ENCODE measurements at regions not wholly inside any gene's neighbourhood (a gene's known extent, or its start where the extent isn't known, plus 50 kb on each side); places are given as distances from the start of the nearest gene placed in this dataset.

- no peak overlapping the region for H3K4me3 ChIP-seq (replicated peaks in 1 of 2; ENCODE audit: low read depth in 1 of 2, low read length in 2 of 2)
- ChIA-PET CTCF (no interaction called here), RAD21 (ENCODE audit: low non-redundant PET in 1 of 2, low total read pairs in 2 of 2, uncharacterized antibody in 2 of 2, unreplicated experiment in 2 of 2) (no interaction called here), POLR2A (no interaction called here)
- H3K9ac ChIP-seq (ENCODE audit: low read length): no peak overlapping the region
- H3K79me2 ChIP-seq (ENCODE audit: insufficient read depth, low read length): no peaks in the 10 kb centered on the region
- H3K9me3 ChIP-seq (ENCODE audit: control insufficient read depth in 1 of 2, insufficient read depth in 1 of 2, low read depth in 1 of 2, low read length in 2 of 2): no peaks in the 10 kb centered on the region
- intact Hi-C loops (cut with micrococcal nuclease): no loop called here
- no peaks in the 10 kb centered on the region for H3K9me2 ChIP-seq (ENCODE audit: insufficient read depth)
- TF ChIP-seq POLR2AphosphoS5 (IDR thresholded peaks at IDR 0.05; ENCODE audit: low read depth, low read length): no peak
- no peak for TF ChIP-seq SRF (IDR thresholded peaks at IDR 0.05; ENCODE audit: low read depth)
- no peaks in the 10 kb centered on the region for H3K4me1 ChIP-seq (ENCODE audit: control insufficient read depth in 1 of 2, insufficient read depth in 2 of 2, low read length in 2 of 2)
- no peak overlapping the region for H3K4me2 ChIP-seq (ENCODE audit: low read length)
- no TSS peak for BruUV-seq (replicated peaks)
- no peaks in the 10 kb centered on the region for H4K20me1 ChIP-seq (ENCODE audit: insufficient read depth)
- H3K27ac ChIP-seq (ENCODE audit: low read depth, low read length): no peak overlapping the region
- ATAC-seq (no peak), DNase-seq (ENCODE audit: low read depth, low spot score) (no peak)
- H2AFZ ChIP-seq (ENCODE audit: low read depth, low read length, poor library complexity, severe bottlenecking): no peak overlapping the region
- no peaks in the 10 kb centered on the region for H3K36me3 ChIP-seq (ENCODE audit: control insufficient read depth in 1 of 2, insufficient read depth in 2 of 2, low read length in 2 of 2)
- H3K27me3 ChIP-seq (ENCODE audit: insufficient read depth, low read length): peaks cover 63% of the 10 kb centered on the region
These were observed 264.4 kb upstream of the MKI67 start for GRCh38 chr10:128390596-128390995.

GRCh38 chr10:128393546-128393945 is 267.3 kb upstream of the MKI67 start:
- TF ChIP-seq, protein P1, sequence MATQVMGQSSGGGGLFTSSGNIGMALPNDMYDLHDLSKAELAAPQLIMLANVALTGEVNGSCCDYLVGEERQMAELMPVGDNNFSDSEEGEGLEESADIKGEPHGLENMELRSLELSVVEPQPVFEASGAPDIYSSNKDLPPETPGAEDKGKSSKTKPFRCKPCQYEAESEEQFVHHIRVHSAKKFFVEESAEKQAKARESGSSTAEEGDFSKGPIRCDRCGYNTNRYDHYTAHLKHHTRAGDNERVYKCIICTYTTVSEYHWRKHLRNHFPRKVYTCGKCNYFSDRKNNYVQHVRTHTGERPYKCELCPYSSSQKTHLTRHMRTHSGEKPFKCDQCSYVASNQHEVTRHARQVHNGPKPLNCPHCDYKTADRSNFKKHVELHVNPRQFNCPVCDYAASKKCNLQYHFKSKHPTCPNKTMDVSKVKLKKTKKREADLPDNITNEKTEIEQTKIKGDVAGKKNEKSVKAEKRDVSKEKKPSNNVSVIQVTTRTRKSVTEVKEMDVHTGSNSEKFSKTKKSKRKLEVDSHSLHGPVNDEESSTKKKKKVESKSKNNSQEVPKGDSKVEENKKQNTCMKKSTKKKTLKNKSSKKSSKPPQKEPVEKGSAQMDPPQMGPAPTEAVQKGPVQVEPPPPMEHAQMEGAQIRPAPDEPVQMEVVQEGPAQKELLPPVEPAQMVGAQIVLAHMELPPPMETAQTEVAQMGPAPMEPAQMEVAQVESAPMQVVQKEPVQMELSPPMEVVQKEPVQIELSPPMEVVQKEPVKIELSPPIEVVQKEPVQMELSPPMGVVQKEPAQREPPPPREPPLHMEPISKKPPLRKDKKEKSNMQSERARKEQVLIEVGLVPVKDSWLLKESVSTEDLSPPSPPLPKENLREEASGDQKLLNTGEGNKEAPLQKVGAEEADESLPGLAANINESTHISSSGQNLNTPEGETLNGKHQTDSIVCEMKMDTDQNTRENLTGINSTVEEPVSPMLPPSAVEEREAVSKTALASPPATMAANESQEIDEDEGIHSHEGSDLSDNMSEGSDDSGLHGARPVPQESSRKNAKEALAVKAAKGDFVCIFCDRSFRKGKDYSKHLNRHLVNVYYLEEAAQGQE (IDR thresholded peaks at IDR 0.05; ENCODE audit: low read depth): no peak
- no peak for TF ChIP-seq ZNF274 (IDR thresholded peaks at IDR 0.05; ENCODE audit: low read depth, low read length)
- no peak for TF ChIP-seq CEBPB (IDR thresholded peaks at IDR 0.05; ENCODE audit: low read depth)
- no peak for TF ChIP-seq SIN3A (IDR thresholded peaks at IDR 0.05; ENCODE audit: low read depth)
- TF ChIP-seq TCF7L2 (IDR thresholded peaks at IDR 0.05; ENCODE audit: borderline replicate concordance, extremely low read depth, insufficient read depth, insufficient read length): no peak
- no peak for TF ChIP-seq RAD21 (IDR thresholded peaks at IDR 0.05; ENCODE audit: low read depth)
- TF ChIP-seq ELF1 (IDR thresholded peaks at IDR 0.05; ENCODE audit: borderline replicate concordance, low read depth): no peak
- Histone ChIP-seq H3K9ac (ENCODE audit: low read length) (no peak overlapping the region), H3K9me3 (ENCODE audit: control insufficient read depth in 1 of 2, insufficient read depth in 1 of 2, low read depth in 1 of 2, low read length in 2 of 2) (no peaks in the 10 kb centered on the region), H2AFZ (ENCODE audit: low read depth, low read length, poor library complexity, severe bottlenecking) (no peak overlapping the region), H4K20me1 (ENCODE audit: insufficient read depth) (no peaks in the 10 kb centered on the region), H3K4me2 (ENCODE audit: low read length) (no peak overlapping the region), H3K27me3 (ENCODE audit: insufficient read depth, low read length) (peaks cover 70% of the 10 kb centered on the region), H3K36me3 (ENCODE audit: control insufficient read depth in 1 of 2, insufficient read depth in 2 of 2, low read length in 2 of 2) (no peaks in the 10 kb centered on the region), H3K27ac (ENCODE audit: low read depth, low read length) (no peak overlapping the region), H3K79me2 (ENCODE audit: insufficient read depth, low read length) (no peaks in the 10 kb centered on the region), H3K4me1 (ENCODE audit: control insufficient read depth in 1 of 2, insufficient read depth in 2 of 2, low read length in 2 of 2) (no peaks in the 10 kb centered on the region), H3K4me3 (replicated peaks in 1 of 2; ENCODE audit: low read depth in 1 of 2, low read length in 2 of 2) (no peak overlapping the region), H3K9me2 (ENCODE audit: insufficient read depth) (no peaks in the 10 kb centered on the region)
- no TSS peak for BruUV-seq (replicated peaks)
- ATAC-seq (no peak), DNase-seq (ENCODE audit: low read depth, low spot score) (no peak)
- ChIA-PET POLR2A (no interaction called here), RAD21 (ENCODE audit: low non-redundant PET in 1 of 2, low total read pairs in 2 of 2, uncharacterized antibody in 2 of 2, unreplicated experiment in 2 of 2) (no interaction called here), CTCF (no interaction called here)
- intact Hi-C loops (cut with micrococcal nuclease): no loop called here
